HEK293T (cell line): ENCODE measurements at regions not wholly inside any gene's neighbourhood (a gene's known extent, or its start where the extent isn't known, plus 50 kb on each side); places are given as distances from the start of the nearest gene placed in this dataset.

Source experiments
- ARNT ChIP-seq: fragments of 450-650 bp; IDR thresholded peaks from 2 replicates; pipeline ENCODE4 v1.6.1; 2017; ENCODE audit warnings: mild to moderate bottlenecking
- CTBP1 ChIP-seq: fragments of 450-650 bp; IDR thresholded peaks from 2 replicates; pipeline ENCODE4 v1.6.1; 2016; ENCODE audit warnings: borderline replicate concordance
- FOXA1 ChIP-seq: fragments of 450-650 bp; IDR thresholded peaks from 2 replicates; pipeline ENCODE4 v1.6.1; 2016; ENCODE audit warnings: mild to moderate bottlenecking
- FOXK2 ChIP-seq: fragments of 450-650 bp; IDR thresholded peaks from 2 replicates; pipeline ENCODE4 v1.6.1; 2016; ENCODE audit warnings: mild to moderate bottlenecking
- FOXM1 ChIP-seq: fragments of 450-650 bp; IDR thresholded peaks from 2 replicates; pipeline ENCODE4 v1.6.1; 2017; ENCODE audit warnings: mild to moderate bottlenecking, borderline replicate concordance
- HDGF ChIP-seq: fragments of 450-650 bp; IDR thresholded peaks from 2 replicates; pipeline ENCODE4 v1.6.1; 2017; ENCODE audit warnings: antibody characterized with exemption, borderline replicate concordance
- L3MBTL2 ChIP-seq: fragments of 450-650 bp; conservative IDR thresholded peaks from 2 replicates; pipeline ENCODE4 v1.6.1; 2016; ENCODE audit warnings: mild to moderate bottlenecking
- SP1 ChIP-seq: fragments of 450-650 bp; IDR thresholded peaks from 2 replicates; pipeline ENCODE4 v1.6.1; 2017
- SUZ12 ChIP-seq: fragments of 450-650 bp; IDR thresholded peaks from 2 replicates; pipeline ENCODE4 v1.6.1; 2016; ENCODE audit warnings: mild to moderate bottlenecking
- TARDBP ChIP-seq: fragments of 450-650 bp; IDR thresholded peaks from 2 replicates; pipeline ENCODE4 v1.6.1; 2016
- ZNF384 ChIP-seq: fragments of 450-650 bp; IDR thresholded peaks from 2 replicates; pipeline ENCODE4 v1.6.1; 2016

DNA sequence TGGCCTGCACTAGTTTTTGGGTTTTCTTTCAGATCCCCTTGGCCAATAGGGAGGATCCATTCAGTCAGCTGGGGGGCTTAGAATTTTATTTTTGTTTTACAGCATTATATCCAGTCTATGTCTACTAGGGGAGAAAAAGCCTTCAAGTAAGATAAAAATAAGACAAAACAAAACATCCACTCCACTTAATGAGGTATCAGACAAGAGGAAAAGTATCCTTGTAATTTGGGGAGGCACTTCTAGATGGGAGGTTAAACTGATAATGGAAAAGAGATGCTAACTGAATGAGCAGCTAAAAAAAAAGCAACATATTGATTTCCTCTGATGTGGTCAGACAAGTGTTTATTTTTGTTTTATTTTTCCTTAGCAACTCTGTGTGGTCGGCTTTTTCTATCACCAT lies 278.0 kb upstream of the ANO3 start:
- TF ChIP-seq FOXM1 (no peak), HDGF (no peak), ZNF384 (no peak), ARNT (no peak), TARDBP (no peak), CTBP1 (no peak), FOXK2 (no peak), SUZ12 (no peak), L3MBTL2 (no peak), SP1 (no peak), FOXA1 (no peak)
